NB4 (cell line): ENCODE measurements at regions not wholly inside any gene's neighbourhood (a gene's known extent, or its start where the extent isn't known, plus 50 kb on each side); places are given as distances from the start of the nearest gene placed in this dataset.

Experiments
- MYC ChIP-seq: IDR thresholded peaks from 2 replicates; pipeline ENCODE4 v1.6.1; 2011; ENCODE audit warnings: low read depth, low read length
- POLR2A ChIP-seq: IDR thresholded peaks from 2 replicates; pipeline ENCODE4 v1.6.1; 2011; ENCODE audit warnings: mild to moderate bottlenecking; ENCODE audit not compliant: insufficient read length; ENCODE audit errors: extremely low read depth
- TF ChIP-seq, protein P1 (sequence below): IDR thresholded peaks from 2 replicates; pipeline ENCODE4 v1.6.1; 2011; ENCODE audit warnings: low read depth, low read length
- TF ChIP-seq, protein P2 (sequence below): IDR thresholded peaks from one replicate; pipeline ENCODE4 v1.5.1; 2012; ENCODE audit warnings: low read depth, low read length

DNA sequence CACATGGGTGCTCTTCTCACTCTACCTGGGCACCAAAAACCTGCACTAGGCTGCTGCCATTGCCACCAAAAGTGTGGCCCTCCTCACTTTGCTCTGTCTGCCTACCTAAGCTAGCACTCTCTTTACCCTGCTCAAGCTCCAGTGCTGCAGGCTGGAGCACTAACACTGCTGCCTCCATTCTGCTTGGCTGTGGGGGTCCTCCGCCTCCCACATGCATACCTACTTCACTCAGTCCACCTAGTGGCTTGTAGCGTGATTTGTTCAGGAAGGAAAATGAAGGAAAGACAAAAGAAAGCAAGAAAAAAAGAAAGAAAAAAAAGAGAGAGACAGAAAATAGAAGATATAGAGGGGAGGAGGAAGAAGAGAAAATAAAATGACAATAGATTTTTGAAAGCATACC is 1339.4 kb upstream of the CHAC2 start:
- TF ChIP-seq, protein P1, sequence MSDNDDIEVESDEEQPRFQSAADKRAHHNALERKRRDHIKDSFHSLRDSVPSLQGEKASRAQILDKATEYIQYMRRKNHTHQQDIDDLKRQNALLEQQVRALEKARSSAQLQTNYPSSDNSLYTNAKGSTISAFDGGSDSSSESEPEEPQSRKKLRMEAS: no peak
- TF ChIP-seq POLR2A: no peak
- TF ChIP-seq MYC: no peak
- TF ChIP-seq, protein P2, sequence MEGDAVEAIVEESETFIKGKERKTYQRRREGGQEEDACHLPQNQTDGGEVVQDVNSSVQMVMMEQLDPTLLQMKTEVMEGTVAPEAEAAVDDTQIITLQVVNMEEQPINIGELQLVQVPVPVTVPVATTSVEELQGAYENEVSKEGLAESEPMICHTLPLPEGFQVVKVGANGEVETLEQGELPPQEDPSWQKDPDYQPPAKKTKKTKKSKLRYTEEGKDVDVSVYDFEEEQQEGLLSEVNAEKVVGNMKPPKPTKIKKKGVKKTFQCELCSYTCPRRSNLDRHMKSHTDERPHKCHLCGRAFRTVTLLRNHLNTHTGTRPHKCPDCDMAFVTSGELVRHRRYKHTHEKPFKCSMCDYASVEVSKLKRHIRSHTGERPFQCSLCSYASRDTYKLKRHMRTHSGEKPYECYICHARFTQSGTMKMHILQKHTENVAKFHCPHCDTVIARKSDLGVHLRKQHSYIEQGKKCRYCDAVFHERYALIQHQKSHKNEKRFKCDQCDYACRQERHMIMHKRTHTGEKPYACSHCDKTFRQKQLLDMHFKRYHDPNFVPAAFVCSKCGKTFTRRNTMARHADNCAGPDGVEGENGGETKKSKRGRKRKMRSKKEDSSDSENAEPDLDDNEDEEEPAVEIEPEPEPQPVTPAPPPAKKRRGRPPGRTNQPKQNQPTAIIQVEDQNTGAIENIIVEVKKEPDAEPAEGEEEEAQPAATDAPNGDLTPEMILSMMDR: no peak
